Choroid plexus epithelial cell (primary cell): ENCODE measurements at regions not wholly inside any gene's neighbourhood (a gene's known extent, or its start where the extent isn't known, plus 50 kb on each side); places are given as distances from the start of the nearest gene placed in this dataset.
"Not testable (repeated sequence)": the region's sequence is repeated elsewhere in the genome, so short reads cannot be mapped to it uniquely, and the experiment has no call there.

Experiments
- DNase-seq: peaks from one replicate; pipeline ENCODE4 v3.0.0-alpha.2; 2010; ENCODE audit warnings: low read depth
- H3K4me3 ChIP-seq: 2 replicates; pipeline ENCODE4 v1.5.1; 2011; ENCODE audit warnings: low read depth, mild to moderate bottlenecking, control low read depth, low read length, moderate library complexity
- TF ChIP-seq, protein P1 (sequence below): conservative IDR thresholded peaks from 2 replicates; pipeline ENCODE4 v1.5.1; 2011; ENCODE audit warnings: low read depth, mild to moderate bottlenecking, control low read depth, inconsistent platforms, low read length, moderate library complexity

DNA sequence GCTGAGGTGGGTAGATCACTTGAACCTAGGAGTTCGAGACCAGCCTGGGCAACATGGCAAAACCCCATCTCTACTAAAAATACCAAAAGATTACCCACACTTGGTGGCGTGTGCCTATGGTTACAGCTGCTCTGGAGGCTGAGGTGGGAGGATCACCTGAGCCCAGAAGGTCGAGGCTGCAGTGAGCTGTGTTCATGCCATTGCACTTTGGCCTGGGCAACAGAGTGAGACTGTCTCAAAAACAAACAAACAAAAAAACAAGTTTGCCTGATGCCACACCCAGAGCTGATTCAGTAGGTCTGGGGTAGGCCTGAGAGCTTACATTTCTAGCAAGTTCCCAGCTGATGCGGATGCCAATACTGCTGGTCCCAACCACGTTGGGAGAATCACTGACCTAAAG is 60.5 kb upstream of the HSPA9 start:
- no peak for DNase-seq
- no peak overlapping the region for H3K4me3 ChIP-seq
- TF ChIP-seq, protein P1, sequence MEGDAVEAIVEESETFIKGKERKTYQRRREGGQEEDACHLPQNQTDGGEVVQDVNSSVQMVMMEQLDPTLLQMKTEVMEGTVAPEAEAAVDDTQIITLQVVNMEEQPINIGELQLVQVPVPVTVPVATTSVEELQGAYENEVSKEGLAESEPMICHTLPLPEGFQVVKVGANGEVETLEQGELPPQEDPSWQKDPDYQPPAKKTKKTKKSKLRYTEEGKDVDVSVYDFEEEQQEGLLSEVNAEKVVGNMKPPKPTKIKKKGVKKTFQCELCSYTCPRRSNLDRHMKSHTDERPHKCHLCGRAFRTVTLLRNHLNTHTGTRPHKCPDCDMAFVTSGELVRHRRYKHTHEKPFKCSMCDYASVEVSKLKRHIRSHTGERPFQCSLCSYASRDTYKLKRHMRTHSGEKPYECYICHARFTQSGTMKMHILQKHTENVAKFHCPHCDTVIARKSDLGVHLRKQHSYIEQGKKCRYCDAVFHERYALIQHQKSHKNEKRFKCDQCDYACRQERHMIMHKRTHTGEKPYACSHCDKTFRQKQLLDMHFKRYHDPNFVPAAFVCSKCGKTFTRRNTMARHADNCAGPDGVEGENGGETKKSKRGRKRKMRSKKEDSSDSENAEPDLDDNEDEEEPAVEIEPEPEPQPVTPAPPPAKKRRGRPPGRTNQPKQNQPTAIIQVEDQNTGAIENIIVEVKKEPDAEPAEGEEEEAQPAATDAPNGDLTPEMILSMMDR: no peak

- peak; percentile 20 for DNase-seq
- TF ChIP-seq, protein P1: no peak
- H3K4me3 ChIP-seq: no peak overlapping the region
These were observed 60.1 kb upstream of the HSPA9 start for GRCh38 chr5:138635265-138635664.

DNA sequence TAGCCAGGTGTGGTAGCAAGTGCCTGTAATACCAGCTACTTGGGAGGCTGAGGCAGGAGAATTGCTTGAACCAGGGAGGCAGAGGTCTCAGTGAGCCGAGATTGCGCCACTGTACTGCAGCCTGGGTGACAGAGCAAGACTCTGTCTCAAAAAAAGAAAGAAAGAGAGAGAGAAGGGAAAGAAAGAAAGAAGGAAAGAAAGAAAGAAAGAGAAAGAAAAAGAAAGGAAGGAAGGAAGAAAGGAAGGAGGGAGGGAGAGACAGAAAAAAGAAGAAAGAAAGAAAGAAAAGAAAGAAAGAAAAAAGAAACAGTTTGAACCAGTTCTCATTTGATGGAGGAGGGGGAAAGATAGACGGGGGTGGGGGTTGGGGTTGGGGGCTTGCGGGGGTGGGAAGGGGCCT is 59.6 kb upstream of the HSPA9 start:
- not testable (repeated sequence) for H3K4me3 ChIP-seq, DNase-seq

- peak; percentile 91 for DNase-seq
- TF ChIP-seq, protein P1: peak; percentile 56
These were observed 57.8 kb upstream of the HSPA9 start for GRCh38 chr5:138632900-138633489.

DNA sequence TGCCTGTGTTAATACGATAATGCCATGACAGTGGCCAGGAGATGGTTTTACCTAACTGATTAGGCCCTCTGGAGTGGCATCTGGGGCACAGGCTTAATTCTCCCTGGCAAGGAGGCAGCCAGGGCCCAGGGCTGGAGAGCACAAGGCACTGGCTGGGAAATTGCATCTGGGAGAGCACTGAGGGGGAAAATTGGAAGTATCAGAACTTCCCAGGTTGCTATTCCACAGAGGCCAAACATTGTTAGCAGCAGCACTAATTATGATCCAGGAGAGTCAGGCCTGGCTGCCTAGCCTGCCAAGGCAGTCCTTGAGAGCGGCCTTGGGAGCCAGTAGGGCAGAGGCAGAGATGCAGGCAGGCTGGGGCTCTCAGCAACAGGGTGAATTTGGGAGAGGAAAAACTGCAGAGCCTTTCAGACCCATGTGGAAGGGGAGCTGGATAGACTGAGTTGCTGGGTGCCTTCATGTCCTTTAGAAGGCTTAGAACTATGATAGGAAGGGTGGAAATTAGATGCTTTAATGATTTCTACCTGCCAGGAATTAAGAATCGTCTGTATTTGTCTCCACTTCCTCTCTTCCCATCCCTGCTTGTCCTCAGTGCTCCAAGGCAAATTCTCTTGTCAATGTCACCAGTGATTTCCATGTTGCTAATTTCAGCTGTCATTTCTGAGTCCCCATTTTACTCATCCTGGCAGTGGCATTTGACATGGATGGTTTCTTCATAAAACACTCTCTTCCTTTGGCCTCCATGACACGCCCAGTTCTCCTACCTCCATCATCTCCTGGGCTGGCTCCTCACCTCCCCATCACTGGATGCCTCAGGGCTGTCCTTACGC is 56.1 kb upstream of the HSPA9 start:
- TF ChIP-seq, protein P1: no peak

More at GRCh38 chr5:138632900-138633489, 57.8 kb upstream of the HSPA9 start:
- no peak overlapping the region for H3K4me3 ChIP-seq

DNA sequence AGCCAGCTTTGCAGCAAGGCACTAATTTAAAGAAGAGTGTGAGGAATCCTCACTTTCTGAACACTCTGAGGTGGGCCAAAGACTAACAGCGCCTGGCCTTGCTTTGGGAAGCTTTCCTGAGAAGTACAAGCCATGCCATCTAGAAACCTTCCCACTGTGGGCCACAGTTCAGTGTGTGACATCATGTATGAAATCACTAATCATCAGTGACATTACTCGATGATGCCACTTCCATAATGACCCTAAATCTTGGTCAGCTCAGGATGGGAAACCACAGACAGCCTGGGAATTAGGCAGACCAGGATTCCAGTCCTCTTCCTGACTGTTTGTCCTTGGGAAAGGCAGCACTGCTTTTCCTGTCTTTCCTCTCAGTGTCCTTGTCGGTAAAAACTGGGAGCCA is 54.2 kb upstream of the HSPA9 start:
- no peak for DNase-seq
- H3K4me3 ChIP-seq: no peak overlapping the region
- TF ChIP-seq, protein P1: no peak

More for the DNA sequence above, 56.1 kb upstream of the HSPA9 start:
- no peak overlapping the region for H3K4me3 ChIP-seq
- no peak for DNase-seq

GRCh38 chr5:138626333-138626944 is 51.2 kb upstream of the HSPA9 start:
- DNase-seq: no peak
- H3K4me3 ChIP-seq: no peak overlapping the region
- TF ChIP-seq, protein P1: no peak
